Neuronal stem cell (in vitro differentiated cells): ENCODE measurements at regions not wholly inside any gene's neighbourhood (a gene's known extent, or its start where the extent isn't known, plus 50 kb on each side); places are given as distances from the start of the nearest gene placed in this dataset.

ENCODE experiments used
- DNase-seq: peaks from one replicate; pipeline ENCODE4 v3.0.0-alpha.2; 2013; ENCODE audit warnings: low spot score
- H2AFZ ChIP-seq: one replicate; pipeline ENCODE4 v1.6.1; 2013; ENCODE audit warnings: mild to moderate bottlenecking, low read length, inconsistent platforms
- H2AK5ac ChIP-seq: 2 replicates; pipeline ENCODE4 v1.6.1; 2013; ENCODE audit warnings: low read depth, mild to moderate bottlenecking, inconsistent platforms, low read length, moderate library complexity, mixed read lengths
- H2BK120ac ChIP-seq: 2 replicates; pipeline ENCODE4 v1.6.1; 2013; ENCODE audit warnings: low read depth, mild to moderate bottlenecking, inconsistent platforms, low read length, moderate library complexity, mixed read lengths
- H2BK12ac ChIP-seq: one replicate; pipeline ENCODE4 v1.6.1; 2013; ENCODE audit warnings: low read length, inconsistent platforms
- H2BK15ac ChIP-seq: 2 replicates; pipeline ENCODE4 v1.6.1; 2013; ENCODE audit warnings: mild to moderate bottlenecking, low read length, inconsistent platforms, mixed read lengths
- H2BK5ac ChIP-seq: one replicate; pipeline ENCODE4 v1.6.1; 2013; ENCODE audit warnings: inconsistent platforms, mild to moderate bottlenecking, low read length, moderate library complexity
- H3K14ac ChIP-seq: one replicate; pipeline ENCODE4 v1.6.1; 2013; ENCODE audit warnings: low read length, inconsistent platforms
- H3K18ac ChIP-seq: 2 replicates; pipeline ENCODE4 v1.6.1; 2013; ENCODE audit warnings: low read length, inconsistent platforms
- H3K23ac ChIP-seq: 2 replicates; pipeline ENCODE4 v1.6.1; 2013; ENCODE audit warnings: low read depth, mild to moderate bottlenecking, mixed read lengths, low read length, inconsistent platforms; ENCODE audit not compliant: poor library complexity
- H3K27ac ChIP-seq: replicated peaks from 3 replicates; pipeline ENCODE4 v1.5.1; 2013; ENCODE audit warnings: low read length, inconsistent platforms
- H3K27me3 ChIP-seq, 3 experiments: 2 replicates each; pipeline ENCODE4 v1.6.1; 2013; ENCODE audit warnings: low read length in 3 of 3, mild to moderate bottlenecking in 2 of 3, inconsistent platforms in 1 of 3, low read depth in 1 of 3, mixed read lengths in 1 of 3, moderate library complexity in 1 of 3; ENCODE audit not compliant: control insufficient read depth in 3 of 3, insufficient read depth in 3 of 3
- H3K36me3 ChIP-seq, 2 donors: replicated peaks in 1 of 2; 2 replicates each; pipeline ENCODE4 v1.6.1; 2013; ENCODE audit warnings: low read length in 2 of 2; ENCODE audit not compliant: control insufficient read depth in 2 of 2, insufficient read depth in 2 of 2
- H3K4ac ChIP-seq: 2 replicates; pipeline ENCODE4 v1.6.1; 2013; ENCODE audit warnings: inconsistent platforms, mild to moderate bottlenecking, low read length, moderate library complexity
- H3K4me1 ChIP-seq, 2 donors: 1 replicate in 1 of 2; 2 replicates in 1 of 2; pipeline ENCODE4 v1.6.1; 2013; ENCODE audit warnings: low read length in 2 of 2, low read depth in 1 of 2; ENCODE audit not compliant: control insufficient read depth in 2 of 2, insufficient read depth in 1 of 2
- H3K4me2 ChIP-seq: one replicate; pipeline ENCODE4 v1.6.1; 2013; ENCODE audit warnings: mild to moderate bottlenecking, low read length, inconsistent platforms; ENCODE audit not compliant: insufficient read depth, poor library complexity, severe bottlenecking
- H3K4me3 ChIP-seq, 2 donors: 2 replicates each; pipeline ENCODE4 v1.5.1; 2013; ENCODE audit warnings: low read length in 2 of 2, mild to moderate bottlenecking in 2 of 2, inconsistent platforms in 1 of 2, moderate library complexity in 1 of 2
- H3K79me1 ChIP-seq: one replicate; pipeline ENCODE4 v1.6.1; 2013; ENCODE audit warnings: low read depth, mild to moderate bottlenecking, inconsistent platforms, low read length, moderate library complexity
- H3K9ac ChIP-seq: one replicate; pipeline ENCODE4 v1.6.1; 2013; ENCODE audit warnings: mild to moderate bottlenecking, low read depth, low read length, inconsistent platforms; ENCODE audit not compliant: poor library complexity
- H3K9me3 ChIP-seq, 2 donors: replicated peaks in 1 of 2; 2 replicates each; pipeline versions ENCODE3 to v1.6.1; 2013; ENCODE audit warnings: low read length in 2 of 2, mild to moderate bottlenecking in 2 of 2, inconsistent platforms in 1 of 2, low read depth in 1 of 2, mixed read lengths in 1 of 2, moderate library complexity in 1 of 2; ENCODE audit not compliant: control insufficient read depth in 2 of 2, insufficient read depth in 1 of 2
- H4K8ac ChIP-seq: one replicate; pipeline ENCODE4 v1.6.1; 2013; ENCODE audit warnings: low read depth, mild to moderate bottlenecking, inconsistent platforms, low read length, moderate library complexity
- H4K91ac ChIP-seq: one replicate; pipeline ENCODE4 v1.6.1; 2013; ENCODE audit warnings: low read length, low read depth, mild to moderate bottlenecking, inconsistent platforms; ENCODE audit not compliant: poor library complexity
- WGBS, 2 donors: extraction: QIAGEN DNeasy Blood & Tissue Kit; methylation state at CpG; one replicate each; pipeline ENCODE4 v1.1.7; 2013; ENCODE audit warnings: missing lambda C conversion rate in 2 of 2, mixed read lengths in 1 of 2; ENCODE audit not compliant: insufficient read length in 2 of 2, insufficient replicate concordance in 1 of 2; ENCODE audit errors: extremely low coverage in 2 of 2; 5-methylcytosine and 5-hydroxymethylcytosine counted together

- no peaks in the 10 kb centered on the region for H3K79me1 ChIP-seq
- H3K4me3 ChIP-seq = no peak overlapping the region
- H3K23ac ChIP-seq = no peak overlapping the region
- no peak overlapping the region for H2AK5ac ChIP-seq
- H2AFZ ChIP-seq = no peak overlapping the region
- no peak overlapping the region for H3K27ac ChIP-seq
- WGBS, 2 donors = no CpG with 5 or more reads among the region's 5 CpGs
- no peak overlapping the region for H2BK120ac ChIP-seq
- no peak overlapping the region for H2BK12ac ChIP-seq
- H3K14ac ChIP-seq = no peak overlapping the region
- H3K18ac ChIP-seq = no peak overlapping the region
- H3K4me1 ChIP-seq = no peaks in the 10 kb centered on the region
- no peaks in the 10 kb centered on the region for H3K36me3 ChIP-seq
- no peak overlapping the region for H3K4ac ChIP-seq
- H2BK5ac ChIP-seq = no peak overlapping the region
- no peak overlapping the region for H4K91ac ChIP-seq
- no peak for DNase-seq
- H3K4me2 ChIP-seq = no peak overlapping the region
- H3K9me3 ChIP-seq = no peaks in the 10 kb centered on the region
- no peak overlapping the region for H3K9ac ChIP-seq
- no peaks in the 10 kb centered on the region for H3K27me3 ChIP-seq
- no peak overlapping the region for H2BK15ac ChIP-seq
- no peak overlapping the region for H4K8ac ChIP-seq
These were observed 218.9 kb upstream of the TMTC1 start for GRCh38 chr12:30002677-30003076.

- Histone ChIP-seq H3K36me3 (no peaks in the 10 kb centered on the region), H3K23ac (no peak overlapping the region), H3K18ac (no peak overlapping the region), H4K91ac (no peak overlapping the region), H3K4me3 (no peak overlapping the region), H3K4ac (no peak overlapping the region), H2BK120ac (no peak overlapping the region), H4K8ac (no peak overlapping the region), H3K27me3 (no peaks in the 10 kb centered on the region), H3K27ac (no peak overlapping the region), H3K9me3 (no peaks in the 10 kb centered on the region), H3K79me1 (no peaks in the 10 kb centered on the region), H2AK5ac (no peak overlapping the region), H3K4me2 (no peak overlapping the region), H2BK5ac (no peak overlapping the region), H3K4me1 (no peaks in the 10 kb centered on the region), H3K14ac (no peak overlapping the region), H2AFZ (no peak overlapping the region), H2BK12ac (no peak overlapping the region), H2BK15ac (no peak overlapping the region), H3K9ac (no peak overlapping the region)
- DNase-seq = no peak
- WGBS, 2 donors = no CpG with 5 or more reads among the region's 1 CpG
These were observed 216.7 kb upstream of the TMTC1 start for GRCh38 chr12:30000401-30000800.

- Histone ChIP-seq H3K14ac (no peak overlapping the region), H3K27me3 (no peaks in the 10 kb centered on the region), H2AFZ (no peak overlapping the region), H3K9me3 (no peaks in the 10 kb centered on the region), H3K9ac (no peak overlapping the region), H3K4ac (no peak overlapping the region), H3K4me1 (no peaks in the 10 kb centered on the region), H3K27ac (no peak overlapping the region), H3K23ac (no peak overlapping the region), H2BK5ac (no peak overlapping the region), H3K36me3 (no peaks in the 10 kb centered on the region), H3K4me2 (no peak overlapping the region), H2BK12ac (no peak overlapping the region), H4K8ac (no peak overlapping the region), H4K91ac (no peak overlapping the region), H3K18ac (no peak overlapping the region), H2AK5ac (no peak overlapping the region), H2BK120ac (no peak overlapping the region), H3K4me3 (no peak overlapping the region), H3K79me1 (no peaks in the 10 kb centered on the region), H2BK15ac (no peak overlapping the region)
- no peak for DNase-seq
- WGBS, 2 donors = no CpG with 5 or more reads among the region's 3 CpGs
These were observed 213.3 kb upstream of the TMTC1 start for GRCh38 chr12:29996993-29997392.

- no peaks in the 10 kb centered on the region for H3K4me1 ChIP-seq
- H3K79me1 ChIP-seq = no peaks in the 10 kb centered on the region
- H2BK12ac ChIP-seq = no peak overlapping the region
- H2AFZ ChIP-seq = no peak overlapping the region
- H2AK5ac ChIP-seq = no peak overlapping the region
- H2BK5ac ChIP-seq = no peak overlapping the region
- no peaks in the 10 kb centered on the region for H3K27me3 ChIP-seq
- WGBS, 2 donors = no CpG with 5 or more reads among the region's 2 CpGs
- no peak for DNase-seq
- no peak overlapping the region for H3K4ac ChIP-seq
- no peak overlapping the region for H3K14ac ChIP-seq
- H3K4me3 ChIP-seq = no peak overlapping the region
- H3K23ac ChIP-seq = no peak overlapping the region
- H3K4me2 ChIP-seq = no peak overlapping the region
- no peak overlapping the region for H3K27ac ChIP-seq
- no peak overlapping the region for H2BK120ac ChIP-seq
- H3K9ac ChIP-seq = no peak overlapping the region
- H2BK15ac ChIP-seq = no peak overlapping the region
- no peaks in the 10 kb centered on the region for H3K36me3 ChIP-seq
- H4K91ac ChIP-seq = no peak overlapping the region
- H3K18ac ChIP-seq = no peak overlapping the region
- H4K8ac ChIP-seq = no peak overlapping the region
- no peaks in the 10 kb centered on the region for H3K9me3 ChIP-seq
These were observed 208.6 kb upstream of the TMTC1 start for GRCh38 chr12:29992366-29992765.
